D341Med (cell line): ENCODE measurements at regions not wholly inside any gene's neighbourhood (a gene's known extent, or its start where the extent isn't known, plus 50 kb on each side); places are given as distances from the start of the nearest gene placed in this dataset.

ENCODE experiments used
- DNase-seq: peaks from one replicate; pipeline ENCODE4 v3.0.0; 2012; ENCODE audit warnings: low spot score

- no peak for DNase-seq
These were observed 343.2 kb downstream of the KCNRG start for GRCh38 chr13:50358231-50359040.

DNA sequence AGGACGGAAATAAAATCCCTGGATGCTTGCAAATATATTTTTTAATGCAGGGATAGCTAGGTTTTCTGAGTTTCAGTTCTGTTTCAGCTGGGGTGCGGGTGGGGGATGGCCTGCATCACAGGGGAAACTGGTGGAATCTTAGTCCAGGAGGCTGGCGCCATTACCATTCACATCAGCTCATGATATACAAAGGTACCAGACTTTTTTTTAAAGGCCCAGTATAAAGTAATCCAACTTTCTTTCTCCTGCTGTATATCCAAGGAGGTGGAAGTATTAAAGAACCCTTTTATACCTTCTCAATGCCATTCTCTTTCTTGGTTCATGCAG is 343.8 kb downstream of the KCNRG start:
- DNase-seq, result no peak

- DNase-seq, result no peak
These were observed 344.5 kb downstream of the KCNRG start for GRCh38 chr13:50359779-50360178.

DNA sequence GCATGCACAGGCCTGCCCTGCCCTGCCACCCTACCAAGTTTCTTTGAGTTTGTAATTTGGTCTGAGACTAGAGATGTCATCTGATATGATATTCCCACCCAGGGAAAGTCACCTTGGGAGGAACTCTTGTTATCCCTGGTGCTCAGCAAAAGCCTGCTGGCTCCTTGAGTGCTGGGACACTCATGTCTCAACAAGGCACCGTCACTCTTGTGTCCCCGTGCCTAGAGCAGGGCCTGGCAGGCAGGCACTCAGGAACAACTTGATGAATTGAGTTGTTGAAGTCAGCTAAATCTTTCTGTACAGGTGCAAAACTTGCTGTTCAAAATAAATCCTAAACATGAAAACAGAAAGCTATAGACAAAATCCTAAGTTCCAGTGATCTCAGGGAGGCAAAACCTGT is 345.4 kb downstream of the KCNRG start:
- no peak for DNase-seq

DNA sequence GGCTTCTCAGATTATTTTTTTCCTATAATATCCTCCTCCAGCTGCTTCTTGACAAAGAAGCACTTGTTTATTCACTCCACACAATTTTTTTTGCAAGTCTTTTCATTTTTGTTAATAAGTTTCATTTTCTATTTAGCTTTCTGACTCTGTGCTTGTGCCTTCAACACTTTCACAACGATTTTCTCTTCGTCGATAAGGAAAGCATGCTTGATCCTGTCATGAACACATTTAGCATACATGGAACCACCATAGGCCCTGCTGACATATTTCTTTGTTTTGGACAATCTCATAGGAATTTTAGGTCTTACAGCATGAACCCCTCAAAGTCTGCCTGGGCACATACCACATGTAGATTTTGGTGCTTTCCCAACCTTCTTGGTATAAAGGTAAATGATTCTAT is 346.0 kb downstream of the KCNRG start:
- DNase-seq, result no peak

DNA sequence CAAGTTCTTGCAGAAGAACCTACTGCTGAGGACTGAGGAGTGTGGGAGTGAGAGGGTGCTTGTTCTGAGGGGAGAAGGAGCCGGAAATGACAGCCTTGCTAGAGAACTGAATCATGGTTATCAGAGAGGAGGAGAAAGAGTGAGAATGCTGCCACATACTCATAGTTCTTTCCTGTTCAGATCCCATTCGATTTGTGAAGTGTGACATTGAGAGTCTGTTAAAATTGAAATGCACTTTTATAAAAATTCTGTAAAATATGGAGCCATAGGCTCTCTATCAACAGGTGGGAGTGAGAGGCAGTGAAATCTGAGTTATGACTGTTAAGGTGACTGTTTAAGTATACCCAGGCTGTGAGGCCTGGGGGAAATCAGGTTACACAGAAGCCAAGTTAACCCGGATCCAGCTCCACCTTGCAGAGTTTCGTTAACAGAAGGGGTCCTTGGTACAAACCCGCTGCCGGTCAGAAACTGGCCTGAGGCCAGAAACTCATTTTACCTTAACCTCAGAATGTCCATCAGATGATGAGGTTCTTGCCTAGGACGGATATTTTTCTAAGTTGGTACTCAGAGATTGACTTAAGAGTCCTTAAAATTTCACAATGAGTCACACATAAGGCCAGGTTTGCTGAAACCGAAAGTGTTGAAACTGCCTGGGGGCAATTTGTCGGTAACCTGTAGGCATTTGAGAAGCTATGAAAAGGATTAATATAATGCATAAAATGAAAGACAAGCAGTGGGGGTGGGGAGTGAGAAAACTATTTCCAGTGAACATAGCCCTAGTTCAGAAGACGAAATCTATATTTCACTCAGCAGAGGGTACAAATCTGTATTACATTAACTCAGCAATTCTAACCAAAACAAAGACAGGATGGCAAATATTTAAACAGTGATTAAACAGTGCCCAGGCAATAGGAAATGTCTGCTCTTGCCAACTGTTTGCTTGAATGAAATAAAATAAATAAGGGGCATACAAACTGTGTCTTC is 350.5 kb downstream of the KCNRG start:
- no peak for DNase-seq

DNA sequence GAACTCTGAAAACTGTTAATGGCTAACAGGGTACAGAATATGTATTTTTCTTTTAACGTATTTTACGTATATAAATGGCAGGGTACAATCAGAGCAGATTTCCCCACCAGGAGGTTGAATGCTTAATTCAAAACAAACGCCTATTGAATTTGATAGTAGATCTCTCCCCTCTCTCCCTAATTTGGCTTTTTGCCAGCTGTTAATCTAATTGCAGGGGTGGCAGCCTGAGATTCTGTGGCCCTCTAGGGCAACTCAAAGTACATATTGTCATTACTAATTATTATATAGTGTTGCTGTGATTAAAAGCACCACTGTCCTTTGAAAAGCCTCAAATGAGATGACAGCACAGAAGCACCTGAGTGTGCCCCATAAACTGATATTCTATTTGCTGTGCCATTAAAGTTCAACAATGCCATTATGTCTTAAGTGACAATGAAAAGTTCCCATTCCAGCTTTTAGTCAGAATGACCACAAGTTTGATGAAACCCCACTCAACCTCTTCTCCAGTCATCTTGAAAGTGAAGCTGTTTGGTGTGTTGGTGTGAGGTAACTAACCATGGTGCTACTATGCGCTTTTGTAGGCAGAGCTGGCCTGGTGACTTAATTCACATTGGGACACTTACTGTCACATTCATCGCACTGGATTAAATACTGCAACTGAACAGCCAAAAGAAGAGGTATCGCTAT is 351.4 kb downstream of the KCNRG start:
- DNase-seq, result no peak

- DNase-seq, result no peak
These were observed 354.4 kb downstream of the KCNRG start for GRCh38 chr13:50369646-50370045.

GRCh38 chr13:50370303-50370950 is 355.2 kb downstream of the KCNRG start:
- DNase-seq, result no peak

GRCh38 chr13:50374517-50374916 is 359.3 kb downstream of the KCNRG start:
- DNase-seq, result no peak

DNA sequence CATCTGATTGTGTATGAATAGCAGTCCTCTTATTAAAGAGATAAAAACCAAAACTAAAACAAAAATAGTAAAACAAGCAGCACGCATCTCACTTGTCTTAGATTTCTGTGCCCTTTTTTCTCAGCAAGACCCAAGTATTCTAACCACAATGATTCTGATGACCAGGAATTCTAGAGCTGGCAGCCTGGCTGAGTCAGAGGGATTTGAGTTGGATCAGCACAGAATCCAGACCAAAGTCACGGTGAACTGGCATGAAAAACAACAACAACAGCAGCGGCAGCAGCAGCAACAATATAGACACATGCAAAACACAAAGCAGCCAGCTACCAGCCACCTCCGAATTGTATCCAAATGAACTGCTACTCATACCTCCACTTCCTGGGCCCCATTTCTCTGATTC is 360.5 kb downstream of the KCNRG start:
- DNase-seq, result no peak

- no peak for DNase-seq
These were observed 361.8 kb downstream of the KCNRG start for GRCh38 chr13:50376895-50377575.

DNA sequence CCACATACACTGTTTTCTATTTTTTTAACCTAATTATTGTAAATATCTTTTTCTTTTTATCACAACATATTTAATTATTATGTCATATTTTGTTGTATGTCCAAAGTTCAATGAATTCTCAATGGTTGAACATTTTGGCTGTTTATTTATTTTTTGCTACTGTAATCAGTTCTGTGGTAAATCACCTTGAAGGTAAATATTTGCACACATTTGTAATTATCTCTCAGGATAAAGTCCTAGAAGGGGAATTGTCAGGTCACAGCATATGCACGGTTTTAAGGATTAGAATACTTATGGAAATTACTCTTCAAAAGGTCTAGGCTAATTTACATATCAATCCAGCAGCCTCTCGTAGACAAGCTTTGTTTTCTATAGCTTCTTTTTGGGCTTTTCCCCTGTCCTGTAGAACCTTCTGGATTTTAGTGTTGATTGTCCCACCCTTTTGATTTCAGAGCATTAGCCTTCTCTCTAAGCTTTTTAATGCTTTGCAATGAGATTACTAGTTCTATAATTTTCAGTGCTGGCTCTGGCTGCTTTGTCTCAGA is 362.6 kb downstream of the KCNRG start:
- no peak for DNase-seq

GRCh38 chr13:50378509-50379044 is 363.3 kb downstream of the KCNRG start:
- DNase-seq, result no peak

DNA sequence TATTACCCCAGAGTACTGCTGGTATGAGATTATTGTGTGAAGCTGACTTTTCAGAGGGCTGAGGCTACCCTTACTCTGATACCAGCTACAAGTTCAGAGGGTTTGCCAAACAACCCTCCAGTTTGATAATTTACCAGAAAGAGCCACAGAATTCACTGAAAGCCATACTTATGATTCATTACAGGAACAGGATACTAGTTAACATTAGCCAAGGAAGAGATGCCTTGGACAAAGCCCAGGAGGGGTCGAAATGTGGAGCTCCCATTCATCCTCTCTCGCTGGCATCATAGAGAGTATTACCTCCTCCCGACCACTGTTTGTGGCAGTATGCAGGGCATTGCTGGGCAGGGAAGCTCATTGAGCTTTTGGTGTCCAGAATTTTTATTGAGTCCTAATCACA is 364.3 kb downstream of the KCNRG start:
- DNase-seq, result no peak

DNA sequence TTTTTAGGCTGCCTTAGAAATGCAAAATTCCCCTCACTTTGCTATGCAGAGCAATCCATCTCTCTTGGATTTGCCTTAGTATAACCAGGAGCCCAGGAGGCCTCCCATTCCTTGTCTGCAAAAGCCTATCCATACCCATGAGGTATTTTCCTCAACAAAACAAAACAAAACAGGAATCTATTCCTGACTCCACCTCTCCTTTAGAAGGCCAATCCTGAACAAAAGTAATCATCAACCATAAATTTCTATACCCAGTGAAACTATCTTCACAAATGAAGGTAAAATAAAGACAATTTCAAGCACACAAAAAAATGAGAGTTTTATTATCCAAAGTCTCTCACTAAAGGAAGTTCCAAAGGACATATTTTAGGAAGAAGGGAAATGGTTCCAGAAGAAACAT is 365.7 kb downstream of the KCNRG start:
- DNase-seq, result no peak

GRCh38 chr13:50382511-50382910 is 367.3 kb downstream of the KCNRG start:
- DNase-seq, result no peak

GRCh38 chr13:50382951-50383350 is 367.7 kb downstream of the KCNRG start:
- no peak for DNase-seq

GRCh38 chr13:50384724-50385123 is 369.5 kb downstream of the KCNRG start:
- no peak for DNase-seq

DNA sequence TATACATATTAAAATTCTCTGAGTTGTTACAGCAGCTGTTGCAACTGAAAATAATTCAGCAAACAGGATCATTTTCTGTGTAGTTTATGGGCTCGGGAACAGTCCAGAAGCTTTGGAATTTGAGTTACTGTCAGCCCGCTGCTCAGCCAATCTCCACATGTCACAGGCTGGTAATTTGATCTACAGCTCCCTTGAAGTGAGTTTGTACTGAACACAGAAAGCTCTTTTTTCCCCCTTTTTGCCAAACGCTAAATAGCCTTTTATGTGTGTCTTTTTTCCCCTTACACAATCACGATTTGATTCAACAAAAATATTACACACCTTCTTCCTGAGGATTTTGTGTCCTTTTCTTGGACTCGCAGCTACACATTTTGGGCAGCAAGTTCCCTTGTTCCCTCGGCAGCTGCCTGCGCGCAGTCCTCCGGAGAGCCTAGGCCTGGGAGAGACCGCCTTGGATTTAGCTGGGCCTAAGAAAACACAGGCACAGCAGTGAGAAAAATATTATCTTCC is 371.4 kb downstream of the KCNRG start:
- DNase-seq, result no peak
